HepG2 (cell line): ENCODE measurements at regions not wholly inside any gene's neighbourhood (a gene's known extent, or its start where the extent isn't known, plus 50 kb on each side); places are given as distances from the start of the nearest gene placed in this dataset.

Source experiments
- ATAC-seq: fragments of 200-7000 bp; cut with Tn5 transposase; 3 replicates; pipeline ENCODE4 v1.9.1; 2020; ENCODE audit warnings: mild to moderate bottlenecking, moderate library complexity
- BruUV-seq: library from RNA; stranded (reverse); fragments of 400-500 nt; replicated peaks from 2 replicates; lab custom pipeline; 2021; lab: Mats Ljungman, UMichigan
- CTCF ChIA-PET: fragments of 300-600 bp; formaldehyde crosslinking; extraction: SDS; loops from one replicate; lab custom pipeline; 2021; ENCODE audit warnings: low total read pairs, inconsistent platforms, low intra/inter-chr PET ratio; lab: Yijun Ruan, JAX
- POLR2A ChIA-PET: fragments of 350-600 bp; sonication (Branson Sonifier 250); formaldehyde crosslinking; loops from one replicate; lab custom pipeline; 2020; ENCODE audit warnings: antibody characterized with exemption, inconsistent platforms; lab: Yijun Ruan, JAX
- DNase-seq: peaks from one replicate; pipeline ENCODE4 v3.0.0-alpha.2; 2015; ENCODE audit warnings: low spot score
- FAIRE-seq: peaks from 3 replicates; lab custom pipeline; 2011; peaks lifted over from hg19 to GRCh38; lab: Jason Lieb, UNC
- H2AFZ ChIP-seq: one replicate; pipeline ENCODE4 v1.6.1; 2011; ENCODE audit warnings: low read length, inconsistent platforms
- H3K27ac ChIP-seq: fragments of 300-600 bp; 3 replicates; pipeline ENCODE4 v1.8.0; 2011; ENCODE audit warnings: mixed run types, mild to moderate bottlenecking, mixed read lengths, low read length, inconsistent platforms; ENCODE audit not compliant: insufficient read depth; ENCODE audit errors: extremely low read length
- H3K27me3 ChIP-seq, 2 experiments: fragments of 200-600 bp in 1 of 2; 2 replicates in 1 of 2; 3 replicates in 1 of 2; pipeline versions ENCODE4 v1.6.0 to v1.8.0; 2011; ENCODE audit warnings: low read length in 2 of 2, mild to moderate bottlenecking in 2 of 2, moderate library complexity in 2 of 2, inconsistent platforms in 1 of 2; ENCODE audit not compliant: insufficient read depth in 2 of 2, control insufficient read depth in 1 of 2
- H3K36me3 ChIP-seq, 2 experiments: fragments of 200-600 bp in 1 of 2; replicated peaks in 1 of 2; 2 replicates in 1 of 2; 3 replicates in 1 of 2; pipeline versions ENCODE4 v1.5.1 to v1.8.0; 2011; ENCODE audit warnings: low read length in 2 of 2, inconsistent platforms in 1 of 2; ENCODE audit not compliant: insufficient read depth in 2 of 2, control insufficient read depth in 1 of 2
- H3K4me1 ChIP-seq: 2 replicates; pipeline ENCODE4 v1.5.1; 2012; ENCODE audit warnings: low read length, inconsistent platforms; ENCODE audit not compliant: insufficient read depth
- H3K4me2 ChIP-seq: 2 replicates; pipeline ENCODE4 v1.6.0; 2011; ENCODE audit warnings: low read depth, low read length, inconsistent platforms
- H3K4me3 ChIP-seq, 3 experiments: fragments of 200-600 bp in 1 of 3; sonication (generic), shearing (Covaris generic) in 1 of 3; replicated peaks in 1 of 3; 2 replicates each; pipeline ENCODE4 v1.5.1; 2011 to 2016; ENCODE audit warnings: low read length in 3 of 3, inconsistent platforms in 2 of 3, low read depth in 2 of 3, mild to moderate bottlenecking in 2 of 3, control low read depth in 1 of 3, mixed read lengths in 1 of 3; ENCODE audit not compliant: insufficient read depth in 1 of 3
- H3K79me2 ChIP-seq: one replicate; pipeline ENCODE4 v1.6.1; 2011; ENCODE audit warnings: low read length, inconsistent platforms; ENCODE audit not compliant: insufficient read depth
- H3K9ac ChIP-seq: 2 replicates; pipeline ENCODE4 v1.6.0; 2011; ENCODE audit warnings: mild to moderate bottlenecking, low read depth, low read length, inconsistent platforms; ENCODE audit not compliant: insufficient read depth
- H3K9me3 ChIP-seq: 2 replicates; pipeline ENCODE4 v1.5.1; 2012; ENCODE audit warnings: mild to moderate bottlenecking, low read length
- H4K20me1 ChIP-seq: 2 replicates; pipeline ENCODE4 v1.6.0; 2011; ENCODE audit warnings: inconsistent platforms, mild to moderate bottlenecking, low read length, moderate library complexity; ENCODE audit not compliant: insufficient read depth
- MAF1 ChIP-seq: sonication (generic); formaldehyde crosslinking; IDR thresholded peaks from 2 replicates; pipeline ENCODE4 v1.5.0; 2020; ENCODE audit warnings: missing genetic modification reagents, borderline replicate concordance
- ZNF30 ChIP-seq: sonication (generic); formaldehyde crosslinking; IDR thresholded peaks from 2 replicates; pipeline ENCODE4 v1.5.0; 2020; ENCODE audit warnings: mild to moderate bottlenecking, missing genetic modification reagents
- ZNF879 ChIP-seq: sonication (generic); formaldehyde crosslinking; IDR thresholded peaks from 2 replicates; pipeline ENCODE4 v1.8.1; 2023; ENCODE audit warnings: missing genetic modification reagents
- WGBS: methylation state at CpG from one replicate; pipeline ENCODE4 v1.1.6; 2017; ENCODE audit warnings: low lambda C conversion rate; 5-methylcytosine and 5-hydroxymethylcytosine counted together
- in situ Hi-C: cut with HindIII; loops from 2 replicates; pipeline ENCODE4 v1.10.0; 2017; ENCODE audit warnings: low pct_unique_long_range_greater_than_20kb; ENCODE audit not compliant: extremely low pct_ligation_motif_present
- intact Hi-C: fragments of 100-400 bp; cut with micrococcal nuclease; formaldehyde crosslinking; loops from one replicate; pipeline ENCODE4 v1.10.0; 2022; ENCODE audit not compliant: unreplicated experiment
- TF ChIP-seq, protein P1 (sequence below), 2 experiments: fragments of 450-650 bp in 1 of 2; sonication (generic) in 1 of 2; formaldehyde crosslinking in 1 of 2; IDR thresholded peaks; 2 replicates each; pipeline versions ENCODE4 v1.6.1 to v1.8.0; 2016 to 2022; ENCODE audit warnings: antibody characterized with exemption in 1 of 2, mild to moderate bottlenecking in 1 of 2, missing genetic modification reagents in 1 of 2
- TF ChIP-seq, protein P2 (sequence below): sonication (generic); formaldehyde crosslinking; IDR thresholded peaks from 2 replicates; pipeline ENCODE4 v1.4.0; 2020; ENCODE audit warnings: missing genetic modification reagents

DNA sequence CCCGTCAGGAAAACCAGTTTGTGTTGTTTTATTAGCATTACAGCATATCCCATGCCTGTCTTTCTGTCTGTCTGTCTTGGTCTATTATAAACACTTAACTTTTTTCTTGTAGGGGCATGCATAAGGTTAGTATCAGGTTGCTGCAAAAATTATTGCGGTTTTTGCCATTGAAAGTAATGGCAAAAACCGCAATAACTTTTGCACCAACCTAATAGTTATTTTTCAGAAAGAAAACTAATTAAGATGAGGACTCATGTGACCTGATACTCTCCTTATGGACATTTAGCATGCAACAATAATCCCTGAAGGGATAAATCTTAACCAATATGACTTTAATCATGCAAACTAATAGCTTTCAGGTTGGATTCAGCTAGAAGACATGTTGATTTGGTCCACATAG is 326.7 kb upstream of the SUCLG2 start:
- H3K4me1 ChIP-seq: peaks cover 8% of the 10 kb centered on the region; the same call in 1 of the 2 replicates
- 32% methylated on average over 3 of the region's 3 CpGs for WGBS
- H3K4me3 ChIP-seq: no peak overlapping the region
- H2AFZ ChIP-seq: no peak overlapping the region
- TF ChIP-seq, protein P1, sequence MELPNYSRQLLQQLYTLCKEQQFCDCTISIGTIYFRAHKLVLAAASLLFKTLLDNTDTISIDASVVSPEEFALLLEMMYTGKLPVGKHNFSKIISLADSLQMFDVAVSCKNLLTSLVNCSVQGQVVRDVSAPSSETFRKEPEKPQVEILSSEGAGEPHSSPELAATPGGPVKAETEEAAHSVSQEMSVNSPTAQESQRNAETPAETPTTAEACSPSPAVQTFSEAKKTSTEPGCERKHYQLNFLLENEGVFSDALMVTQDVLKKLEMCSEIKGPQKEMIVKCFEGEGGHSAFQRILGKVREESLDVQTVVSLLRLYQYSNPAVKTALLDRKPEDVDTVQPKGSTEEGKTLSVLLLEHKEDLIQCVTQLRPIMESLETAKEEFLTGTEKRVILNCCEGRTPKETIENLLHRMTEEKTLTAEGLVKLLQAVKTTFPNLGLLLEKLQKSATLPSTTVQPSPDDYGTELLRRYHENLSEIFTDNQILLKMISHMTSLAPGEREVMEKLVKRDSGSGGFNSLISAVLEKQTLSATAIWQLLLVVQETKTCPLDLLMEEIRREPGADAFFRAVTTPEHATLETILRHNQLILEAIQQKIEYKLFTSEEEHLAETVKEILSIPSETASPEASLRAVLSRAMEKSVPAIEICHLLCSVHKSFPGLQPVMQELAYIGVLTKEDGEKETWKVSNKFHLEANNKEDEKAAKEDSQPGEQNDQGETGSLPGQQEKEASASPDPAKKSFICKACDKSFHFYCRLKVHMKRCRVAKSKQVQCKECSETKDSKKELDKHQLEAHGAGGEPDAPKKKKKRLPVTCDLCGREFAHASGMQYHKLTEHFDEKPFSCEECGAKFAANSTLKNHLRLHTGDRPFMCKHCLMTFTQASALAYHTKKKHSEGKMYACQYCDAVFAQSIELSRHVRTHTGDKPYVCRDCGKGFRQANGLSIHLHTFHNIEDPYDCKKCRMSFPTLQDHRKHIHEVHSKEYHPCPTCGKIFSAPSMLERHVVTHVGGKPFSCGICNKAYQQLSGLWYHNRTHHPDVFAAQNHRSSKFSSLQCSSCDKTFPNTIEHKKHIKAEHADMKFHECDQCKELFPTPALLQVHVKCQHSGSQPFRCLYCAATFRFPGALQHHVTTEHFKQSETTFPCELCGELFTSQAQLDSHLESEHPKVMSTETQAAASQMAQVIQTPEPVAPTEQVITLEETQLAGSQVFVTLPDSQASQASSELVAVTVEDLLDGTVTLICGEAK (IDR thresholded peaks at IDR 0.05): peak; percentile 89
- TF ChIP-seq, protein P1 (CRISPR knock-in tag; IDR thresholded peaks at IDR 0.05): no peak
- TF ChIP-seq MAF1 (CRISPR knock-in tag) (no peak), ZNF30 (CRISPR knock-in tag) (no peak), ZNF879 (CRISPR knock-in tag) (no peak)
- TF ChIP-seq, protein P2, sequence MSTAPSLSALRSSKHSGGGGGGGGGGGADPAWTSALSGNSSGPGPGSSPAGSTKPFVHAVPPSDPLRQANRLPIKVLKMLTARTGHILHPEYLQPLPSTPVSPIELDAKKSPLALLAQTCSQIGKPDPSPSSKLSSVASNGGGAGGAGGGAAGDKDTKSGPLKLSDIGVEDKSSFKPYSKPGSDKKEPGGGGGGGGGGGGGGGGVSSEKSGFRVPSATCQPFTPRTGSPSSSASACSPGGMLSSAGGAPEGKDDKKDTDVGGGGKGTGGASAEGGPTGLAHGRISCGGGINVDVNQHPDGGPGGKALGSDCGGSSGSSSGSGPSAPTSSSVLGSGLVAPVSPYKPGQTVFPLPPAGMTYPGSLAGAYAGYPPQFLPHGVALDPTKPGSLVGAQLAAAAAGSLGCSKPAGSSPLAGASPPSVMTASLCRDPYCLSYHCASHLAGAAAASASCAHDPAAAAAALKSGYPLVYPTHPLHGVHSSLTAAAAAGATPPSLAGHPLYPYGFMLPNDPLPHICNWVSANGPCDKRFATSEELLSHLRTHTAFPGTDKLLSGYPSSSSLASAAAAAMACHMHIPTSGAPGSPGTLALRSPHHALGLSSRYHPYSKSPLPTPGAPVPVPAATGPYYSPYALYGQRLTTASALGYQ (CRISPR knock-in tag): no peak
- H4K20me1 ChIP-seq: no peaks in the 10 kb centered on the region
- BruUV-seq: no TSS peak
- ATAC-seq: no peak
- no peak for FAIRE-seq
- no peak overlapping the region for H3K27ac ChIP-seq
- in situ Hi-C loops: no loop called here
- no peaks in the 10 kb centered on the region for H3K27me3 ChIP-seq
- DNase-seq: no peak
- H3K4me2 ChIP-seq: no peak overlapping the region
- no peaks in the 10 kb centered on the region for H3K79me2 ChIP-seq
- CTCF ChIA-PET: no interaction called here
- H3K9me3 ChIP-seq: no peaks in the 10 kb centered on the region
- intact Hi-C loops: no loop called here
- H3K36me3 ChIP-seq: no peaks in the 10 kb centered on the region
- POLR2A ChIA-PET: no interaction called here
- H3K9ac ChIP-seq: no peak overlapping the region
